ENCODE measurements at regions not wholly inside any gene's neighbourhood (a gene's known extent, or its start where the extent isn't known, plus 50 kb on each side); places are given as distances from the start of the nearest gene placed in this dataset.

- Histone ChIP-seq H2AFZ (ENCODE audit: low read depth, low read length) (no peak overlapping the region), H3K9me2 (ENCODE audit: insufficient read depth, low read length) (no peaks in the 10 kb centered on the region), H3K36me3 (ENCODE audit: insufficient read depth, low read length) (no peaks in the 10 kb centered on the region), H3K9ac (ENCODE audit: low read length) (no peak overlapping the region), H3K4me3 (ENCODE audit: low read length) (no peak overlapping the region), H4K20me1 (ENCODE audit: insufficient read depth) (no peaks in the 10 kb centered on the region), H3K9me3 (ENCODE audit: low read length) (no peaks in the 10 kb centered on the region), H3K27me3 (ENCODE audit: insufficient read depth, low read depth, low read length) (no peaks in the 10 kb centered on the region), H3K79me2 (replicated peaks; ENCODE audit: insufficient read depth, low read length) (no peaks in the 10 kb centered on the region), H3K4me2 (ENCODE audit: low read length) (no peak overlapping the region), H3K27ac (ENCODE audit: low read length) (no peak overlapping the region), H3F3A (ENCODE audit: insufficient read depth, low read length, poor library complexity, severe bottlenecking) (no peaks in the 10 kb centered on the region)
- TF ChIP-seq EZH2 (IDR thresholded peaks at IDR 0.05; ENCODE audit: borderline replicate concordance, insufficient read depth, low read length, poor library complexity, severe bottlenecking) = no peak
- no peak for TF ChIP-seq POLR2AphosphoS5 (IDR thresholded peaks at IDR 0.05)
- no peak for TF ChIP-seq TAF1 (IDR thresholded peaks at IDR 0.05; ENCODE audit: low read depth)
- no peak for TF ChIP-seq REST (IDR thresholded peaks at IDR 0.05; ENCODE audit: borderline replicate concordance)
- no peak for TF ChIP-seq MXI1 (conservative IDR thresholded peaks at IDR 0.05; ENCODE audit: poor library complexity, severe bottlenecking)
- no peak for TF ChIP-seq CTCF (IDR thresholded peaks at IDR 0.05; ENCODE audit: poor library complexity, severe bottlenecking)
- TF ChIP-seq SMC3 (conservative IDR thresholded peaks at IDR 0.05; ENCODE audit: poor library complexity) = no peak
- no peak for TF ChIP-seq EP300 (conservative IDR thresholded peaks at IDR 0.05; ENCODE audit: poor library complexity, severe bottlenecking)
- TF ChIP-seq RAD21 (conservative IDR thresholded peaks at IDR 0.05) = no peak
Measured at GRCh38 chr16:64321066-64321465, 800.8 kb downstream of the CDH11 start.

GRCh38 chr16:64317601-64318000, 804.3 kb downstream of the CDH11 start:
- Histone ChIP-seq H3K79me2 (replicated peaks; ENCODE audit: insufficient read depth, low read length) (no peaks in the 10 kb centered on the region), H2AFZ (ENCODE audit: low read depth, low read length) (no peak overlapping the region), H4K20me1 (ENCODE audit: insufficient read depth) (no peaks in the 10 kb centered on the region), H3F3A (ENCODE audit: insufficient read depth, low read length, poor library complexity, severe bottlenecking) (no peaks in the 10 kb centered on the region), H3K9me2 (ENCODE audit: insufficient read depth, low read length) (no peaks in the 10 kb centered on the region), H3K36me3 (ENCODE audit: insufficient read depth, low read length) (no peaks in the 10 kb centered on the region), H3K9me3 (ENCODE audit: low read length) (no peaks in the 10 kb centered on the region), H3K27ac (ENCODE audit: low read length) (no peak overlapping the region), H3K27me3 (ENCODE audit: insufficient read depth, low read depth, low read length) (no peaks in the 10 kb centered on the region), H3K9ac (ENCODE audit: low read length) (no peak overlapping the region), H3K4me3 (ENCODE audit: low read length) (no peak overlapping the region), H3K4me2 (ENCODE audit: low read length) (no peak overlapping the region)
- TF ChIP-seq EP300 (conservative IDR thresholded peaks at IDR 0.05; ENCODE audit: poor library complexity, severe bottlenecking) (no peak), CTCF (IDR thresholded peaks at IDR 0.05; ENCODE audit: poor library complexity, severe bottlenecking) (no peak), REST (IDR thresholded peaks at IDR 0.05; ENCODE audit: borderline replicate concordance) (no peak)
